ENCODE measurements at regions not wholly inside any gene's neighbourhood (a gene's known extent, or its start where the extent isn't known, plus 50 kb on each side); places are given as distances from the start of the nearest gene placed in this dataset.

DNA sequence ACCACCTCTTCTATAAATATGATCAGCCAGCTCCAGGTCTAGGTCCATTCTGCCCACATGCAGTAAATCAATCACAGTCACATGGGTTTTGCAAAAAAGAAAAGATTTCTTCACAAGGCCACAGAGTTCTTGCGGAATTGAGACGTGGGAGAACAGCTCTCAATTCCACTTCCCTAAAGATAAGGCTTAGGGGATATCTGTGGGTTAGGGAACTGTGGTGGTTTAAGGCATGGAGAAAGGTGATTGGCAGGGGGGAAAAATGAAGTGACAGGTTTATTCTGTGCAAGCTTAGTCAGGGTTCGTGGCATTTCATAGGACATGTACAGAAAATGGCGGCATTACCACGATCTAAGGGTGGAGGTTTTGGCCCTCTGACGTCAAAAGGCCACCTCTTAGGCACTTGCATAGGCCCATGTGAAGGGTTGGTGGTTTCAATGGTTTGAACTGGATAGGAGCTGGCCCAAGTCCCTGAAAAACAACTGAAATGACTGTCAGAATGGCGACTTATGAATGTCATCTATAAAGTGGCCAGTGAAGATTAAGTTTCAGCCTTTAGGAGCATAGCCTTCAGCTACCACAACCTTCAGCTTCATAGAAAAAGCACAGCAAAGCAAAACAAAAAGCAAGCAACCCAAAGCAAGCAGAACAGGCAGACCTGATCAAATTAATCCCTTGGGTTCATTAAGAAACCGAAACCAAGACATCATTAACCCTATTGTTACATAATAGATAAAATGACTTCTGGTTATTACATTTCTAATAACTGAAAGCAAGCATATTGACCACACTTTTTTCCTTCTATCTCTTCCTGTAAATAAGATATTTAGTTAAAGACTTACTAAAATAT is 289.8 kb upstream of the SFRP2 start (continued):
- TF ChIP-seq, protein P1, sequence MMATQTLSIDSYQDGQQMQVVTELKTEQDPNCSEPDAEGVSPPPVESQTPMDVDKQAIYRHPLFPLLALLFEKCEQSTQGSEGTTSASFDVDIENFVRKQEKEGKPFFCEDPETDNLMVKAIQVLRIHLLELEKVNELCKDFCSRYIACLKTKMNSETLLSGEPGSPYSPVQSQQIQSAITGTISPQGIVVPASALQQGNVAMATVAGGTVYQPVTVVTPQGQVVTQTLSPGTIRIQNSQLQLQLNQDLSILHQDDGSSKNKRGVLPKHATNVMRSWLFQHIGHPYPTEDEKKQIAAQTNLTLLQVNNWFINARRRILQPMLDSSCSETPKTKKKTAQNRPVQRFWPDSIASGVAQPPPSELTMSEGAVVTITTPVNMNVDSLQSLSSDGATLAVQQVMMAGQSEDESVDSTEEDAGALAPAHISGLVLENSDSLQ (IDR thresholded peaks at IDR 0.05) = peak; percentile 59
- TF ChIP-seq, protein P2, sequence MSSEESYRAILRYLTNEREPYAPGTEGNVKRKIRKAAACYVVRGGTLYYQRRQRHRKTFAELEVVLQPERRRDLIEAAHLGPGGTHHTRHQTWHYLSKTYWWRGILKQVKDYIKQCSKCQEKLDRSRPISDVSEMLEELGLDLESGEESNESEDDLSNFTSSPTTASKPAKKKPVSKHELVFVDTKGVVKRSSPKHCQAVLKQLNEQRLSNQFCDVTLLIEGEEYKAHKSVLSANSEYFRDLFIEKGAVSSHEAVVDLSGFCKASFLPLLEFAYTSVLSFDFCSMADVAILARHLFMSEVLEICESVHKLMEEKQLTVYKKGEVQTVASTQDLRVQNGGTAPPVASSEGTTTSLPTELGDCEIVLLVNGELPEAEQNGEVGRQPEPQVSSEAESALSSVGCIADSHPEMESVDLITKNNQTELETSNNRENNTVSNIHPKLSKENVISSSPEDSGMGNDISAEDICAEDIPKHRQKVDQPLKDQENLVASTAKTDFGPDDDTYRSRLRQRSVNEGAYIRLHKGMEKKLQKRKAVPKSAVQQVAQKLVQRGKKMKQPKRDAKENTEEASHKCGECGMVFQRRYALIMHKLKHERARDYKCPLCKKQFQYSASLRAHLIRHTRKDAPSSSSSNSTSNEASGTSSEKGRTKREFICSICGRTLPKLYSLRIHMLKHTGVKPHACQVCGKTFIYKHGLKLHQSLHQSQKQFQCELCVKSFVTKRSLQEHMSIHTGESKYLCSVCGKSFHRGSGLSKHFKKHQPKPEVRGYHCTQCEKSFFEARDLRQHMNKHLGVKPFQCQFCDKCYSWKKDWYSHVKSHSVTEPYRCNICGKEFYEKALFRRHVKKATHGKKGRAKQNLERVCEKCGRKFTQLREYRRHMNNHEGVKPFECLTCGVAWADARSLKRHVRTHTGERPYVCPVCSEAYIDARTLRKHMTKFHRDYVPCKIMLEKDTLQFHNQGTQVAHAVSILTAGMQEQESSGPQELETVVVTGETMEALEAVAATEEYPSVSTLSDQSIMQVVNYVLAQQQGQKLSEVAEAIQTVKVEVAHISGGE (CRISPR knock-in tag; IDR thresholded peaks at IDR 0.05) = no peak
- TF ChIP-seq, protein P3, sequence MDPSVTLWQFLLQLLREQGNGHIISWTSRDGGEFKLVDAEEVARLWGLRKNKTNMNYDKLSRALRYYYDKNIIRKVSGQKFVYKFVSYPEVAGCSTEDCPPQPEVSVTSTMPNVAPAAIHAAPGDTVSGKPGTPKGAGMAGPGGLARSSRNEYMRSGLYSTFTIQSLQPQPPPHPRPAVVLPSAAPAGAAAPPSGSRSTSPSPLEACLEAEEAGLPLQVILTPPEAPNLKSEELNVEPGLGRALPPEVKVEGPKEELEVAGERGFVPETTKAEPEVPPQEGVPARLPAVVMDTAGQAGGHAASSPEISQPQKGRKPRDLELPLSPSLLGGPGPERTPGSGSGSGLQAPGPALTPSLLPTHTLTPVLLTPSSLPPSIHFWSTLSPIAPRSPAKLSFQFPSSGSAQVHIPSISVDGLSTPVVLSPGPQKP (IDR thresholded peaks at IDR 0.05; ENCODE audit: low read depth, low read length) = no peak
- TF ChIP-seq, protein P4, sequence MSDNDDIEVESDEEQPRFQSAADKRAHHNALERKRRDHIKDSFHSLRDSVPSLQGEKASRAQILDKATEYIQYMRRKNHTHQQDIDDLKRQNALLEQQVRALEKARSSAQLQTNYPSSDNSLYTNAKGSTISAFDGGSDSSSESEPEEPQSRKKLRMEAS (IDR thresholded peaks at IDR 0.05; ENCODE audit: low read depth, low read length) = no peak
- TF ChIP-seq EZH2 (IDR thresholded peaks at IDR 0.05; ENCODE audit: borderline replicate concordance, control insufficient read depth, low read depth, low read length) (no peak), TCF7 (IDR thresholded peaks at IDR 0.05; ENCODE audit: borderline replicate concordance) (no peak), POLR2AphosphoS5 (IDR thresholded peaks at IDR 0.05; ENCODE audit: low read length) (no peak), MTA2 (IDR thresholded peaks at IDR 0.05; ENCODE audit: low read depth) (peak; percentile 66; the same call in 1 of the 2 replicates), MEF2B (IDR thresholded peaks at IDR 0.05; ENCODE audit: partially characterized antibody, poor library complexity, severe bottlenecking) (peak; percentile 46), ZNF207 (IDR thresholded peaks at IDR 0.05; ENCODE audit: borderline replicate concordance) (no peak), ESRRA (IDR thresholded peaks at IDR 0.05; ENCODE audit: low read length) (no peak), PML (IDR thresholded peaks at IDR 0.05; ENCODE audit: low read length) (no peak)
- TF ChIP-seq, protein P5, sequence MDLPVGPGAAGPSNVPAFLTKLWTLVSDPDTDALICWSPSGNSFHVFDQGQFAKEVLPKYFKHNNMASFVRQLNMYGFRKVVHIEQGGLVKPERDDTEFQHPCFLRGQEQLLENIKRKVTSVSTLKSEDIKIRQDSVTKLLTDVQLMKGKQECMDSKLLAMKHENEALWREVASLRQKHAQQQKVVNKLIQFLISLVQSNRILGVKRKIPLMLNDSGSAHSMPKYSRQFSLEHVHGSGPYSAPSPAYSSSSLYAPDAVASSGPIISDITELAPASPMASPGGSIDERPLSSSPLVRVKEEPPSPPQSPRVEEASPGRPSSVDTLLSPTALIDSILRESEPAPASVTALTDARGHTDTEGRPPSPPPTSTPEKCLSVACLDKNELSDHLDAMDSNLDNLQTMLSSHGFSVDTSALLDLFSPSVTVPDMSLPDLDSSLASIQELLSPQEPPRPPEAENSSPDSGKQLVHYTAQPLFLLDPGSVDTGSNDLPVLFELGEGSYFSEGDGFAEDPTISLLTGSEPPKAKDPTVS (IDR thresholded peaks at IDR 0.05; ENCODE audit: low read depth, low read length) = no peak
- TF ChIP-seq, protein P6, sequence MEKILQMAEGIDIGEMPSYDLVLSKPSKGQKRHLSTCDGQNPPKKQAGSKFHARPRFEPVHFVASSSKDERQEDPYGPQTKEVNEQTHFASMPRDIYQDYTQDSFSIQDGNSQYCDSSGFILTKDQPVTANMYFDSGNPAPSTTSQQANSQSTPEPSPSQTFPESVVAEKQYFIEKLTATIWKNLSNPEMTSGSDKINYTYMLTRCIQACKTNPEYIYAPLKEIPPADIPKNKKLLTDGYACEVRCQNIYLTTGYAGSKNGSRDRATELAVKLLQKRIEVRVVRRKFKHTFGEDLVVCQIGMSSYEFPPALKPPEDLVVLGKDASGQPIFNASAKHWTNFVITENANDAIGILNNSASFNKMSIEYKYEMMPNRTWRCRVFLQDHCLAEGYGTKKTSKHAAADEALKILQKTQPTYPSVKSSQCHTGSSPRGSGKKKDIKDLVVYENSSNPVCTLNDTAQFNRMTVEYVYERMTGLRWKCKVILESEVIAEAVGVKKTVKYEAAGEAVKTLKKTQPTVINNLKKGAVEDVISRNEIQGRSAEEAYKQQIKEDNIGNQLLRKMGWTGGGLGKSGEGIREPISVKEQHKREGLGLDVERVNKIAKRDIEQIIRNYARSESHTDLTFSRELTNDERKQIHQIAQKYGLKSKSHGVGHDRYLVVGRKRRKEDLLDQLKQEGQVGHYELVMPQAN (conservative IDR thresholded peaks at IDR 0.05) = no peak
- TF ChIP-seq, protein P7, sequence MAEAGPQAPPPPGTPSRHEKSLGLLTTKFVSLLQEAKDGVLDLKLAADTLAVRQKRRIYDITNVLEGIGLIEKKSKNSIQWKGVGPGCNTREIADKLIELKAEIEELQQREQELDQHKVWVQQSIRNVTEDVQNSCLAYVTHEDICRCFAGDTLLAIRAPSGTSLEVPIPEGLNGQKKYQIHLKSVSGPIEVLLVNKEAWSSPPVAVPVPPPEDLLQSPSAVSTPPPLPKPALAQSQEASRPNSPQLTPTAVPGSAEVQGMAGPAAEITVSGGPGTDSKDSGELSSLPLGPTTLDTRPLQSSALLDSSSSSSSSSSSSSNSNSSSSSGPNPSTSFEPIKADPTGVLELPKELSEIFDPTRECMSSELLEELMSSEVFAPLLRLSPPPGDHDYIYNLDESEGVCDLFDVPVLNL (IDR thresholded peaks at IDR 0.05; ENCODE audit: low read depth, low read length) = no peak
- TF ChIP-seq, protein P8, sequence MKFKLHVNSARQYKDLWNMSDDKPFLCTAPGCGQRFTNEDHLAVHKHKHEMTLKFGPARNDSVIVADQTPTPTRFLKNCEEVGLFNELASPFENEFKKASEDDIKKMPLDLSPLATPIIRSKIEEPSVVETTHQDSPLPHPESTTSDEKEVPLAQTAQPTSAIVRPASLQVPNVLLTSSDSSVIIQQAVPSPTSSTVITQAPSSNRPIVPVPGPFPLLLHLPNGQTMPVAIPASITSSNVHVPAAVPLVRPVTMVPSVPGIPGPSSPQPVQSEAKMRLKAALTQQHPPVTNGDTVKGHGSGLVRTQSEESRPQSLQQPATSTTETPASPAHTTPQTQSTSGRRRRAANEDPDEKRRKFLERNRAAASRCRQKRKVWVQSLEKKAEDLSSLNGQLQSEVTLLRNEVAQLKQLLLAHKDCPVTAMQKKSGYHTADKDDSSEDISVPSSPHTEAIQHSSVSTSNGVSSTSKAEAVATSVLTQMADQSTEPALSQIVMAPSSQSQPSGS (IDR thresholded peaks at IDR 0.05; ENCODE audit: low read length) = no peak
